ENCODE measurements at regions not wholly inside any gene's neighbourhood (a gene's known extent, or its start where the extent isn't known, plus 50 kb on each side); places are given as distances from the start of the nearest gene placed in this dataset.
A peak's percentile ranks its signal among the peaks of the same experiment; 100 is the strongest.

GRCh38 chr10:31603235-31604087 lies 284.4 kb downstream of the ZEB1 start (continued):
- peak; percentile 28; the same call in 1 of the 2 replicates for TF ChIP-seq ZBTB7A (IDR thresholded peaks at IDR 0.05; ENCODE audit: borderline replicate concordance, control insufficient read depth, low read depth, low read length)
- TF ChIP-seq ZKSCAN8 (CRISPR knock-in tag; IDR thresholded peaks at IDR 0.05): no peak
- no peak for TF ChIP-seq TCF7L2 (IDR thresholded peaks at IDR 0.05; ENCODE audit: low read depth, low read length)
- peak; percentile 92 for TF ChIP-seq KLF13 (tag; IDR thresholded peaks at IDR 0.05; ENCODE audit: borderline replicate concordance, low read depth)
- TF ChIP-seq L3MBTL2 (IDR thresholded peaks at IDR 0.05): peak; percentile 58; the same call in 1 of the 2 replicates
- peak in 1 of 2 experiments; percentile 27; a peak in 1 of 4 replicates for TF ChIP-seq MNT (conservative IDR thresholded peaks at IDR 0.05)
- TF ChIP-seq THAP7 (CRISPR knock-in tag; IDR thresholded peaks at IDR 0.05): no peak
- TF ChIP-seq BRF1 (IDR thresholded peaks at IDR 0.05; ENCODE audit: borderline replicate concordance, extremely low read depth, insufficient read length): no peak
- no peak for TF ChIP-seq HDGF (IDR thresholded peaks at IDR 0.05)
- no peak for TF ChIP-seq SFPQ (IDR thresholded peaks at IDR 0.05; ENCODE audit: low read depth, low read length)
- no peak for TF ChIP-seq ARID3A (IDR thresholded peaks at IDR 0.05; ENCODE audit: borderline replicate concordance, low read depth, low read length)
- TF ChIP-seq PRMT5 (CRISPR knock-in tag; IDR thresholded peaks at IDR 0.05): no peak
- no peak for TF ChIP-seq PREB (CRISPR knock-in tag; IDR thresholded peaks at IDR 0.05)
- no peak for TF ChIP-seq NCOA1 (IDR thresholded peaks at IDR 0.05; ENCODE audit: low read depth)
- TF ChIP-seq RBM17 (IDR thresholded peaks at IDR 0.05; ENCODE audit: borderline replicate concordance, low read depth, low read length): no peak
- no peak; a peak in 1 of 4 replicates for TF ChIP-seq SIN3A (IDR thresholded peaks at IDR 0.05; ENCODE audit: borderline replicate concordance in 2 of 2, control insufficient read depth in 1 of 2, low read depth in 2 of 2, low read length in 2 of 2)
- 0 out of 2 replicates have a peak, but pooled peaks have one; percentile 29 for TF ChIP-seq ZEB2 (IDR thresholded peaks at IDR 0.05)
- TF ChIP-seq COPS2 (conservative IDR thresholded peaks at IDR 0.05): no peak
- TF ChIP-seq POLR2AphosphoS5 (IDR thresholded peaks at IDR 0.05; ENCODE audit: control insufficient read depth, insufficient read depth, low read depth, low read length): no peak
